PC-9 (cell line): ENCODE measurements at regions not wholly inside any gene's neighbourhood (a gene's known extent, or its start where the extent isn't known, plus 50 kb on each side); places are given as distances from the start of the nearest gene placed in this dataset.

Experiments used
- EZH2 ChIP-seq: fragments of 200-600 bp; sonication (generic); IDR thresholded peaks from 2 replicates; pipeline ENCODE4 v1.8.0; 2017; ENCODE audit warnings: antibody characterized with exemption, low read depth
- TF ChIP-seq, protein P1 (sequence below): fragments of 200-600 bp; sonication (generic); conservative IDR thresholded peaks from 2 replicates; pipeline ENCODE4 v1.6.1; 2017; ENCODE audit warnings: mixed run types, antibody characterized with exemption, mild to moderate bottlenecking, moderate library complexity

DNA sequence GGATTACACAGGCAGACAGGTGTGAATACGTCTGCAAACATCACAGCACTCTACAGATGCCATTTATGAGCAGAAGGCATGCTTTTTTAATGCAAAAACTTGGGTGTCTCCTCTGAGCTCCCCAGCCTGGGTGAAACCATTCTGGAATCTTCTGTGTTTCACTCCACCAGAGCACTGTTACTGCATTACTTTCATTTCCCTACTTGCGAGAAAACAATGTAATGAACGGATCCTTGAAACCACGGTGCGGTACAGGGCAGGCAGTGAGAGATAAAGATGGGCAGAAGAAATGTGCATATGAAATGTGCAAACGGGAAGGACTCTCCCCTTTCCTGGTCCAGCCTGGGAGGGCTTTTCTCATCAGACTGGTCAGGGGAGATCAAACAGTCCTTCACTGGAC lies 584.3 kb upstream of the KLF4 start:
- TF ChIP-seq, protein P1, sequence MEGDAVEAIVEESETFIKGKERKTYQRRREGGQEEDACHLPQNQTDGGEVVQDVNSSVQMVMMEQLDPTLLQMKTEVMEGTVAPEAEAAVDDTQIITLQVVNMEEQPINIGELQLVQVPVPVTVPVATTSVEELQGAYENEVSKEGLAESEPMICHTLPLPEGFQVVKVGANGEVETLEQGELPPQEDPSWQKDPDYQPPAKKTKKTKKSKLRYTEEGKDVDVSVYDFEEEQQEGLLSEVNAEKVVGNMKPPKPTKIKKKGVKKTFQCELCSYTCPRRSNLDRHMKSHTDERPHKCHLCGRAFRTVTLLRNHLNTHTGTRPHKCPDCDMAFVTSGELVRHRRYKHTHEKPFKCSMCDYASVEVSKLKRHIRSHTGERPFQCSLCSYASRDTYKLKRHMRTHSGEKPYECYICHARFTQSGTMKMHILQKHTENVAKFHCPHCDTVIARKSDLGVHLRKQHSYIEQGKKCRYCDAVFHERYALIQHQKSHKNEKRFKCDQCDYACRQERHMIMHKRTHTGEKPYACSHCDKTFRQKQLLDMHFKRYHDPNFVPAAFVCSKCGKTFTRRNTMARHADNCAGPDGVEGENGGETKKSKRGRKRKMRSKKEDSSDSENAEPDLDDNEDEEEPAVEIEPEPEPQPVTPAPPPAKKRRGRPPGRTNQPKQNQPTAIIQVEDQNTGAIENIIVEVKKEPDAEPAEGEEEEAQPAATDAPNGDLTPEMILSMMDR = no peak
- TF ChIP-seq EZH2 = no peak
